ENCODE measurements at regions not wholly inside any gene's neighbourhood (a gene's known extent, or its start where the extent isn't known, plus 50 kb on each side); places are given as distances from the start of the nearest gene placed in this dataset.

DNA sequence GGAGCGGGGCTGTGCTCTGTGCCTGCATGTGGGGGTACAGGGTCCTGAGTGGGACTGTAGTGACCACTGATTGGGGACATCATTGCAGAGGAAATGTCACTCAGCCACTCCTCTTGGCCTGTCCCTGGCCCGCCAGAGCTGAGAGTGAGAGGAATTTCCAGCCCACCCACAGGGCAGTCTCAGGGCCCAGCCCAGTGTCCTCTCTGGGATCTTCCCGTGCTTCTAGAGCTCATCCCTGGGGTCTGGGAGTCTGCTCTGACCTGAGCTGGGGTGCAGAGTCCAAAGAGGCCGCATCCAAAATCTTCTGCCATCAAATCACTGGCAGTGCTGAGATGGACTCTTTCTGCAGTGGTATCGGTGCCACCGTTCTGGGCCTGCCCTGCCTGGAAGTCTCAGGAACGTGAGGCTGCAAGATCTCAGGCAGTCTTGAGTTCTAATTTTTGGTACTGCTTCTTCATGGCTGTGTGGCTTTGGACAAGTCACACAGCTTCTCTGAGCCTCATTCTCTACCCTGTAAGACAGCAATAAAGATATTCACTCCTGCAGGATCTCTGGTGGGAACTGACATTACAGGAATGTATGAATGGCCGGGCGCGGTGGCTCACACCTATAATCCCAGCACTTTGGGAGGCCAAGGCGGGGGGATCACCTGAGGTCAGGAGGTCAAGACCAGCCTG lies 100.8 kb upstream of the TARDBP start:
- DNase-seq (ENCODE audit: low read depth in 2 of 2) = no peak

- no peak for DNase-seq (ENCODE audit: low read depth in 2 of 2)
Observed at GRCh38 chr1:10912441-10912840, 100.0 kb upstream of the TARDBP start.

DNA sequence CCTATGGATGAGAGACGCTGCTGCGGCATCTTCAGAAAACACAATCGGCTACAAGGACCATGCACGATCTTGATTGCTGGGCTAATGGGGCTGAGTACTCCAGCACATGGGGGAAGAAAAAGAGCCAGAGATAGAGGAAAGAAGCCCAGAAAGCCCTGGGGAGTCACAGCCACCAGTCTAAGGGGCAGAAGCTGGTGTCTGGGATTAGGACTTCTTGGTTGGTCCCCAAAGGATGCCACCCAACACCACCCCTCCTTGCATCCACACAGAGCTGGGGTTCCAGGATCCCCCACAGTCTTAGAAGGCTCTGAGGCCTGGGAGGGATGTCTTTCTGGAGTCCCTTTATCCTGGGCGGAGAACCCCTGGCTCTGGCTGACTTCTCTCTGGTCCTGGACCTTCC lies 98.4 kb upstream of the TARDBP start:
- DNase-seq (ENCODE audit: low read depth in 2 of 2) = no peak

- DNase-seq (ENCODE audit: low read depth in 2 of 2) = no peak
Observed at GRCh38 chr1:10915594-10915993, 96.9 kb upstream of the TARDBP start.

DNA sequence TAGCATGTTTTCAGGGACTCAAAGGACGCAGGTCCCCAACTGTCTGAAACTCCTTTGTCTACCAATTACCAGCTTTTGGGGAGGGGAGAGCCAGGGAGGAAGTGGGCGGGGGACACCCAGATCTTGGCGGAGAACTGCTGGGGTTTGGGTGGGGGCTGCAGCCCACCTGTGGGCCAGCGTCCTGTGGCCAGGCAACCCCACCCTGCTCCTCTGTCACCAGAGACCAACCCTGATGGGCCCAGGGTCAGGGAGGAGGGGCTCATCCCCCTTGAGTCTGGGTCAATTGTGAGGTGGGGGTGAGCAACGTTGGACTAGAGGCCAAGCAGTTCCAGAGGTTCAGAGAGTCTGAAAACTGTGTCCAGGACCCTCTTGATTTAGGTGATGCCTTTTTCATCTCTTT lies 96.1 kb upstream of the TARDBP start:
- DNase-seq (ENCODE audit: low read depth in 2 of 2) = no peak

- DNase-seq (ENCODE audit: low read depth in 2 of 2) = no peak
Observed at GRCh38 chr1:10916991-10917390, 95.5 kb upstream of the TARDBP start.

- no peak for DNase-seq (ENCODE audit: low read depth in 2 of 2)
Observed at GRCh38 chr1:10917513-10918454, 94.7 kb upstream of the TARDBP start.

GRCh38 chr1:10918531-10918930 lies 93.9 kb upstream of the TARDBP start:
- DNase-seq (ENCODE audit: low read depth in 2 of 2) = no peak

DNA sequence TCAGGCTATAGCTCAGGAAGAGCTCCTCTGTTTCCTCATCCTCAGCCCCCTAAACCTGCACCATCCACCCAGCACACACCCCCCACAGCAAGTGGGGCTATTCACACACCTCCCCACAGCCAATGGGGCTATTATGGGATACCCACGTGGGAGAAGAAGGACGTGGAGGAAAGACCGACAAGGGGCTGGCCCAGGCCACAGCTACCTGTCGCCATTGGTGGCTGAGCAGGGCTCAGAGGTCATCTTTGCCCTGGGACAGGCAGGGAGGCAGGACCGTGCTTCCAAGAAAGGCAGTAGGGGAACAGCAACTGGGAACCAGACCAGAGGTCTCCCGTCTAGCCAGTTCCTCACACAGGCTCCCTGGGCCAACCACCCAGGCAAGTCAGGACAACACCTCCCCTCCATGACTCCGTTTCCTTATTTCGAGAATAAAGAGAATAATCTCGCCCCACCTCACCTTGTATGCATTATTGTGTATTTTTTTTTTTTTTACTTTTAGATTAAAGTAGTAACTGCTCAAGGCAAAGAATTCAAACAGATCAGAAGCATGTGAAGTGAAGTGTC lies 92.3 kb upstream of the TARDBP start:
- no peak for DNase-seq (ENCODE audit: low read depth in 2 of 2)

DNA sequence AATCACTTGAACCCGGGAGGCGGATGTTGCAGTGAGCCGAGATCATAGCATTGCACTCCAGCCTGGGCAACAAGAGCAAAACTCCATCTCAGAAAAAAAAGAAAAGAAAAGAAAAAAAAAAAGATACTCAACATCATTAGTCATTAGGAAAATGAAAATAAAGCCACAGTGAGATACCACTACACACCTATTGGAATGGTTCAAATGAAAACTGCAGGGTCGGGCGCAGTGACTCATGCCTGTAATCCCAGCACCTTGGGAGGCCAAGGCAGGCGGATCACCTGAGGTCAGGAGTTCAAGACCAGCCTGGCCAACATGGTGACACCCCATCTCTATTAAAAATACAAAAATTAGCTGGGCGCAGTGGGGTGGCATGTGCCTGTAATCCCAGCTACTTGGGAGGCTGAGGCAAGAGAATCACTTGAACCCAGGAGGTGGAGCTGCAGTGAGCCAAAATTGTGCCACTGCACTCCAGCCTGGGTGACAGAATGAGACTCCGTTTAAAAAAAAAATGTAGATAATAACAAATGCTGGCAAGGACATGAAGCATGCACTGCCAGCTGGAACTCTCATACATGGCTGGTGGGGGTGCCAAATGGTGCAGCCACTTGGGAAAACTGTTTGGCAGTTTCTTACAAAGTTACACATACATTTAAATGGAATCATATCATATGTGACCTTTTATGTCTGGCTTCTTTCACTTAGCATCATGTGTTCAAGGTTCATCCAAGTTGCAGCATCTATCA lies 90.0 kb upstream of the TARDBP start:
- peak; percentile 32 to 40 for DNase-seq (ENCODE audit: low read depth in 2 of 2)

DNA sequence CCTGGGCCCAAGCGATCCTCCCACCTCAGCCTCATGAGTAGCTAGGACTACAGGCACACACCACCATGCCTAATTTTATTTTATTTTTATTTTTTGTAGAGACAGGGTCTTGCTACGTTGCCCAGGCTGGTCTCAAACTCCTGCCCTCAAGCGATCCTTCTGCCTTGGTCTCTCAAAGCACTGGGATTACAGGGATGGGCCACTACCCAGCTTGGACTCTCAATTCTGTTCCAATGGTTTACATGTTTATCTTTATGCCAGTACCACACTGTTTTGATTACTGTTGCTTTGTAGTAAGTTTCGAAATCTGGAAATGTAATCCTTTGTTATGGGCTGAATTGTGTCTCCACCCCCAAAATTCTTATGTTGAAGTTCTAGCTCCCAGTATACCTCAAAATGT lies 88.4 kb upstream of the TARDBP start:
- no peak for DNase-seq (ENCODE audit: low read depth in 2 of 2)

- DNase-seq (ENCODE audit: low read depth in 2 of 2) = no peak
Observed at GRCh38 chr1:10928654-10929053, 83.8 kb upstream of the TARDBP start.

- peak; percentile 9 to 18 for DNase-seq (ENCODE audit: low read depth in 2 of 2)
Observed at GRCh38 chr1:10932088-10932487, 80.4 kb upstream of the TARDBP start.

GRCh38 chr1:10934150-10934818 lies 78.2 kb upstream of the TARDBP start:
- DNase-seq (ENCODE audit: low read depth in 2 of 2) = no peak

DNA sequence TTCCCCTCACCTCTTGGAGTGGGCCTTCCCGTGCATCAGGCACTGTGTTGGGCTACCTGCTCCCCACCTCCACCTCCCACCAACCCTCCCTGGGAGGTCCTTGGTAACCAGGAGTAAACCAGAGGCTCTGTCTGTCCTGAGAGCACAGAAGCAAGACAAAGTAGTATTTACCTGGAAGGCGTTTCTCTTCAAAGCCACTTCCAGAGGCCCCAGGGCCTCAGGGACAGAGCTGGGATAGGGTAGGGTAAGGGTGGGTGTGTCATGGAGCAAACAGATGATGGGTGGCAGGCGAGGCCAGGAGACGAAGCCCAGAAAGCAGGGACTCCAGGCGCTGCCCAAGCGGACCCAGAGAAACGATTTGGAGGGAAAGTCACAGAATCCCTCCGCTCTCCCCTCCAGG lies 77.2 kb upstream of the TARDBP start:
- no peak for DNase-seq (ENCODE audit: low read depth in 2 of 2)

DNA sequence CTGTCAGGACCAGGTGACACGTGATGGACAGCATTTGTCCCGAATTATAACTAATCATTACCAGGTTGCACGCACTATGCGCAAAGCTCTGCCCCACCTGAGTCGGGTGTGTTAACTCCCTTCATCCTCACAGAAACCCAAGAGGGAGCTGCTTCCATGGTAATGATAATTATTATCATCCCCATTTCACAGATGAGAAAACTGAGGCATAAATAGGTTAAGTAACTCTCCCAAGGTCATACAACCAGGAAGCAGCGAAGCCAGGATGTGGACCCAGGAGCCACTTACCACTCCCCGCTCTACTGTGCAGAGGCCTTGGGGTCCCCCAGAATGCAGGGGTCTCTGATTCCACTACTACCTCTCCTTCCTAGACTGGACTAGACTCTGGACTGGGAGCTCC lies 76.7 kb upstream of the TARDBP start:
- no peak for DNase-seq (ENCODE audit: low read depth in 2 of 2)

DNA sequence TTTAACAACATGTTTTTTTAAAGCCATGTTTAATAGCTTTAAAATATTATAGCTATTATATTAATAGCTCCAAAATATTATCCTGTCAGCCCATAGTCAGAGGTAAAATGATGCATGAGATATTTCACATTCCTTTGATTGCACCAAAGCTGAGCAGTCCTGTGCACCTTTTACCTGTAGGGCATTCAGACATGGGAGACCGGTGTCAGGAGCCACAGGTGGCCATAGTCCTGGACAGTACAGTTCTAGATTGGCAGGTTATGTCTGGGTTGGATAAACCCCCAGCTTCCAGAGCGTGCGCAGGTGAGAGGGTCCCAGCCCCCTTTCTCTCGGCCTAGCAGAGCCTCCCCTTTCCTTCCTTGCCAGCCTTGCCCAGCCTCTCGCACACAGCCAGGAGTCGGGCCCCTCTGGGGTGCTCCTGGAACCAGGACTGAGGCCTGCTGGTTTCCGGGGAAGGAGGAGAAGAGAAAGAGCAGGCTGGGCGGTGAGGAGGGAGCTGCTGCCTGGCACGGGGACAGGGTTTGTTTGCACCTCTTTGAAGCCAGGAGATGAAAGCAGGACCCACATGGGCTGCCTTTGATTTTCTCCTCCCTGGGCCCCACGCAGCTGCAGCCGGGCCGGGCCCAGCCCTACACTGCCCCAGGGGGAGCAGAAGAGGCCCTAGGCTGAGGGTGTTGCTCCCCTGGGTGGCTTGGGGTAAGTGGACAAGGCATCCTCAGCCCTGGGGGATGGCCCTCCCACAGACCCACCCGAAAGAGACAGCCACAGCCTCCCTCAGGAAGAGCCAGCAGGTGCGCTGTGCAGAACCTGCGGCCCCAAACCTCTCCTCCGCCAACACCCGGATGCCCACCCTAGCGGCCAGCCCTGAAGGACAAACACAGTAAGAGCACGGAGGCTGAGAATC lies 75.2 kb upstream of the TARDBP start:
- DNase-seq (ENCODE audit: low read depth in 2 of 2) = no peak

GRCh38 chr1:10938741-10939417 lies 73.6 kb upstream of the TARDBP start:
- no peak for DNase-seq (ENCODE audit: low read depth in 2 of 2)

GRCh38 chr1:10939654-10940450 lies 72.6 kb upstream of the TARDBP start:
- peak; percentile 39 to 59 for DNase-seq (ENCODE audit: low read depth in 2 of 2)
